ENCODE measurements at regions not wholly inside any gene's neighbourhood (a gene's known extent, or its start where the extent isn't known, plus 50 kb on each side); places are given as distances from the start of the nearest gene placed in this dataset.

DNA sequence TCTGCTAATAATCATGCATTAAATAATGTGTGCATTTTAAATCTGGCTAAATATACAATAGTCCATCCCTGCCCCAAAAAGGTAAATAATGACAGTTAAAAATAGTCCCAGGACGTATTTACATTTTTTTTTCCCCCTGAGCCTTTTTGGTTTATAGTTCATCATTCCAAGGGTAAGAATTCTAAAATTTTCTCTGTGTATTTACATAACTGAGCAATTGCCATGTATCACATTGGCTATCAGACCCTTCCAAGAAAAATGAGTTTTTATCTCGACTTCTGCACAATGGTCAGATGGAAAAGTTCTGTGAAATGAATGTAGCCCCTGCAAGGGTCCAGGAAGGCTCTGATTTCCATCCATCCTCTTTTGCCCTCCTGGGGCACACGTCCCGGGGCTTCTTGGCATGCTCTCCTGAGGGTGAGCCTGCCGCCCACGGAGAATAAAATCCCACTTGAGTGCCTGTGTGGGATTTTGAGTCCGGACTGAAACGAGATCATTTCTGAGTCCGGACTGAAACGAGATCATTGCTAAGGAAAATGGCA lies 94.1 kb upstream of the ANO1 start:
- DNase-seq (ENCODE audit: low spot score) (no peak), ATAC-seq (no peak), FAIRE-seq (no peak)
- Histone ChIP-seq H3K9me3 (ENCODE audit: low read length) (no peaks in the 10 kb centered on the region), H3K9ac (ENCODE audit: insufficient read depth, low read depth, low read length) (no peak overlapping the region), H2AFZ (ENCODE audit: low read length) (no peak overlapping the region), H3K79me2 (ENCODE audit: insufficient read depth, low read length) (no peaks in the 10 kb centered on the region), H3K4me2 (ENCODE audit: low read depth, low read length) (no peak overlapping the region), H3K4me1 (ENCODE audit: insufficient read depth, low read length) (no peaks in the 10 kb centered on the region), H3K27me3 (ENCODE audit: control insufficient read depth in 1 of 2, insufficient read depth in 2 of 2, low read length in 2 of 2) (peaks cover 13 to 83% of the 10 kb centered on the region in 2 experiments), H3K36me3 (replicated peaks in 1 of 2; ENCODE audit: control insufficient read depth in 1 of 2, insufficient read depth in 2 of 2, low read length in 2 of 2) (no peaks in the 10 kb centered on the region), H3K27ac (ENCODE audit: extremely low read length, insufficient read depth, low read length) (no peak overlapping the region), H3K4me3 (replicated peaks in 1 of 3; ENCODE audit: insufficient read depth in 1 of 3, low read depth in 2 of 3, low read length in 3 of 3) (no peak overlapping the region), H4K20me1 (ENCODE audit: insufficient read depth, low read length) (peaks cover 4% of the 10 kb centered on the region; the same call in 1 of the 2 replicates)
- intact Hi-C loops (cut with micrococcal nuclease; ENCODE audit: unreplicated experiment) (no loop called here), in situ Hi-C loops (cut with HindIII; ENCODE audit: extremely low pct_ligation_motif_present, low pct_unique_long_range_greater_than_20kb) (no loop called here)
- POLR2A ChIA-PET, result no interaction called here
- CTCF ChIA-PET (ENCODE audit: low intra/inter-chr PET ratio, low total read pairs), result no interaction called here
- WGBS (ENCODE audit: low lambda C conversion rate), result 33% methylated on average over 5 of the region's 10 CpGs
- TF ChIP-seq ZNF101 (CRISPR knock-in tag; IDR thresholded peaks at IDR 0.05; ENCODE audit: borderline replicate concordance, low read depth), result no peak
- TF ChIP-seq SRSF9 (IDR thresholded peaks at IDR 0.05; ENCODE audit: borderline replicate concordance, insufficient read depth, low read depth, low read length, poor library complexity, severe bottlenecking), result no peak
- no peak for TF ChIP-seq CCDC6 (CRISPR knock-in tag; IDR thresholded peaks at IDR 0.05)
- no peak for TF ChIP-seq ATM (IDR thresholded peaks at IDR 0.05; ENCODE audit: borderline replicate concordance)
- TF ChIP-seq CBX1 (IDR thresholded peaks at IDR 0.05; ENCODE audit: low read depth), result no peak
- TF ChIP-seq ZSCAN31 (CRISPR knock-in tag; IDR thresholded peaks at IDR 0.05; ENCODE audit: low read depth), result no peak
- TF ChIP-seq KLF15 (CRISPR knock-in tag; IDR thresholded peaks at IDR 0.05; ENCODE audit: borderline replicate concordance), result no peak
- no peak for TF ChIP-seq SP140L (CRISPR knock-in tag; IDR thresholded peaks at IDR 0.05; ENCODE audit: borderline replicate concordance)
- no peak for TF ChIP-seq MTA1 (CRISPR knock-in tag; IDR thresholded peaks at IDR 0.05; ENCODE audit: borderline replicate concordance)
- no peak for TF ChIP-seq HDAC6 (IDR thresholded peaks at IDR 0.05; ENCODE audit: low read depth, low read length)
- TF ChIP-seq RBFOX2 (IDR thresholded peaks at IDR 0.05; ENCODE audit: low read depth, low read length), result no peak
- no peak for TF ChIP-seq PAWR (CRISPR knock-in tag; IDR thresholded peaks at IDR 0.05; ENCODE audit: borderline replicate concordance)
- no peak for TF ChIP-seq FOXM1 (CRISPR knock-in tag; IDR thresholded peaks at IDR 0.05)
- TF ChIP-seq HNRNPUL1 (IDR thresholded peaks at IDR 0.05; ENCODE audit: low read depth, low read length), result no peak
- TF ChIP-seq ARNT2 (CRISPR knock-in tag; IDR thresholded peaks at IDR 0.05; ENCODE audit: low read depth), result no peak
- TF ChIP-seq ZNF136 (CRISPR knock-in tag; IDR thresholded peaks at IDR 0.05; ENCODE audit: low read depth), result no peak
- no peak for TF ChIP-seq ZNF350 (CRISPR knock-in tag; IDR thresholded peaks at IDR 0.05; ENCODE audit: borderline replicate concordance, low read depth)
- no TSS peak for BruUV-seq (replicated peaks)

Measured in HepG2 (cell line).